Immature natural killer cell (primary cell): ENCODE measurements at regions not wholly inside any gene's neighbourhood (a gene's known extent, or its start where the extent isn't known, plus 50 kb on each side); places are given as distances from the start of the nearest gene placed in this dataset.

Source experiments
- DNase-seq, 3 donors: peaks; one replicate each; pipeline ENCODE4 v3.0.0; 2022; ENCODE audit warnings: mixed read lengths in 1 of 3
- H3K27ac Mint-ChIP-seq, 6 donors: one replicate each; pipeline ENCODE4 v1.8.0; 2020; ENCODE audit warnings: mixed read lengths in 6 of 6, mild to moderate bottlenecking in 5 of 6, inconsistent platforms in 4 of 6, moderate library complexity in 3 of 6
- H3K27me3 Mint-ChIP-seq, 3 donors: one replicate each; pipeline ENCODE4 v1.8.0; 2020 to 2021; ENCODE audit warnings: low read depth in 3 of 3, mild to moderate bottlenecking in 3 of 3, mixed read lengths in 3 of 3, moderate library complexity in 3 of 3, inconsistent platforms in 1 of 3
- H3K36me3 Mint-ChIP-seq, 3 donors: one replicate each; pipeline ENCODE4 v1.8.0; 2020; ENCODE audit warnings: mixed read lengths in 3 of 3, inconsistent platforms in 2 of 3, mild to moderate bottlenecking in 2 of 3
- H3K4me1 Mint-ChIP-seq, 2 donors: one replicate each; pipeline ENCODE4 v1.8.0; 2020; ENCODE audit warnings: inconsistent platforms in 2 of 2, mild to moderate bottlenecking in 2 of 2, mixed read lengths in 2 of 2, moderate library complexity in 1 of 2
- H3K4me3 Mint-ChIP-seq, 5 donors: one replicate each; pipeline ENCODE4 v1.8.0; 2020; ENCODE audit warnings: mild to moderate bottlenecking in 5 of 5, mixed read lengths in 5 of 5, inconsistent platforms in 3 of 5, moderate library complexity in 3 of 5
- H3K9me3 Mint-ChIP-seq, 6 donors: one replicate each; pipeline ENCODE4 v1.8.0; 2020; ENCODE audit warnings: mild to moderate bottlenecking in 6 of 6, mixed read lengths in 6 of 6, inconsistent platforms in 4 of 6, moderate library complexity in 3 of 6

DNA sequence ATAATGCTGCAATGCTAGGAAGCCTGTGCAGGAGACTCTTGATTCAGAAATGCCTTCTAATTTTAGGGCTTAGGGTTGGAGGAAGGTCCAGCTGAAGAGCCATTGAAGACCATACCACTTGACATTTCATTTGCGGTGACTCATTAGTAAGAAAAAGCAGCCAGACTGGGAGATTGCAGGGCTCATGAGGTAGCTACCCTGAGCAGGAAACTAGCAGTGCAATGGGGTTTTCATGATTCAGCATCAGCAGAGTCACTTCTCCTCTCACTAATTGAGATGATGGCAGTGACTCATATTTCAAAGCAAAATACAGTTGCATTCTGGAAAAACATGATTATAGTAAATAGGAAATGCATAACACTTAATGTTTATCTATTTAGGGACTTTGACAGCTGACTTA lies 434.1 kb downstream of the DNAJB9 start:
- no peaks in the 10 kb centered on the region for H3K36me3 Mint-ChIP-seq
- H3K4me1 Mint-ChIP-seq: no peaks in the 10 kb centered on the region
- H3K27ac Mint-ChIP-seq: no peak overlapping the region
- H3K9me3 Mint-ChIP-seq: peaks cover 8 to 50% (median 23%) of the 10 kb centered on the region in 6 donors
- H3K4me3 Mint-ChIP-seq: no peak overlapping the region
- peaks cover 0 to 2% (median 2%) of the 10 kb centered on the region in 3 donors for H3K27me3 Mint-ChIP-seq
- no peak for DNase-seq

DNA sequence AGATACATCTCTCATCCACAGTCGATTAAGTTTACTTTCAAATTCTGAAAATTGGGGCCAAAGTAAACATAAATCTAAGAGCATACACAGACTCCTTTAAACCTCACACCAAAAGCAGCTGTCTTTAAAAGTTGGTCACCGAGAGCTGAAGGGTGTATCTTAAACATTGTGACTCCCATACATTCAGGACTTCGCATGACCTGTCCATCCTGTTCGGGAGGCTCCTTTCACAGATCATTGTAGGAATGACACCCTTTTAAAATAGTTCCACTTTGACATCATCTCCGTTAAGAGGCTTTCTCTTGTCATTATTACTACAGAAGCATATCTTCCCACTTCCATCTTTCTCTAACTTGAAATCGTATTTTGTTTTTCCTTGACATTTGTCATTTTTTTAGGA lies 440.0 kb downstream of the DNAJB9 start:
- H3K27ac Mint-ChIP-seq: no peak overlapping the region
- H3K4me1 Mint-ChIP-seq: no peaks in the 10 kb centered on the region
- H3K27me3 Mint-ChIP-seq: peaks cover 0 to 2% (median 0%) of the 10 kb centered on the region in 3 donors
- H3K36me3 Mint-ChIP-seq: no peaks in the 10 kb centered on the region
- peaks cover 11 to 35% (median 18%) of the 10 kb centered on the region in 6 donors for H3K9me3 Mint-ChIP-seq
- no peak for DNase-seq
- H3K4me3 Mint-ChIP-seq: no peak overlapping the region

DNA sequence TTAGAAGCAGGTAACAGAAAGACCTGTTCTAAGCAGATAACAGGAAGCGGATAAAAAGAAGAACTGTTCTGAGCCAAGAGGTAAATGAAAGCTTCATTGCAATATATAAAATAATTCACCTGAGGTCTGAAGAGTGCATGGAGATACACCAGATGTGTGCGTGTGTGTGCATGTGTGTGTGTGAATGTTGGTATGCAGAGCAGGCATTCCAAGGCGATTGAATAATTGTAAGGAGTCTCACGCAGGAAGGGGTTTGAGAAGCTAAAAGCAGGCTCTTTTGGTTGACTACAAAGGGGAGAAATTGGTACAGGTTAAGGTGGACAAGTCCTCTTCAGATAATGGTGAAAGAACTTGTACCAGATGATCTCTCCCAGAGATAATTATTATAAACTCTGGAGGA lies 450.6 kb downstream of the DNAJB9 start:
- Mint-ChIP-seq H3K36me3 (peaks cover 0 to 5% (median 0%) of the 10 kb centered on the region in 3 donors), H3K27ac (no peak overlapping the region), H3K27me3 (peaks cover 0 to 3% (median 0%) of the 10 kb centered on the region in 3 donors), H3K4me3 (no peak overlapping the region), H3K4me1 (no peaks in the 10 kb centered on the region), H3K9me3 (peaks cover 19 to 67% (median 26%) of the 10 kb centered on the region in 6 donors)
- DNase-seq: no peak

DNA sequence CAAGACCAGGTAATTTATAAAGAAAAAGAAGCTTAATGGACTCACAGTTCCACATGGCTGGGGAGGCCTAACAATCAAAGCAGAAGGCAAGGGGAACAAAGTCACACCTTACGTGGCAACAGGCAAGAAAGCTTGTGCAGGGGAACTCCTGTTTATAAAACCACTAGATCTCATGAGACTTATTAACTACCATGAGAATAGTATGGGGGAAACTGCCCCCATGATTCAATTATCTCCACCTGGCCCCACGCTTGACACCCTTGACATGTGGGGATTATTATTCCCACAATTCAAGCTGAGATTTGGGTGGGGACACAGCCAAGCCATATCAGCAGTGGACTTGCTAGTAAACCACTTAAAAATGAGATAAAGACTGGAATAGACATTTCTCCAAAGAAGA lies 451.7 kb downstream of the DNAJB9 start:
- Mint-ChIP-seq H3K27ac (no peak overlapping the region), H3K27me3 (peaks cover 0 to 3% (median 0%) of the 10 kb centered on the region in 3 donors), H3K4me3 (no peak overlapping the region), H3K4me1 (no peaks in the 10 kb centered on the region), H3K9me3 (peaks cover 17 to 68% (median 28%) of the 10 kb centered on the region in 6 donors), H3K36me3 (peaks cover 0 to 5% (median 0%) of the 10 kb centered on the region in 3 donors)
- DNase-seq: no peak

DNA sequence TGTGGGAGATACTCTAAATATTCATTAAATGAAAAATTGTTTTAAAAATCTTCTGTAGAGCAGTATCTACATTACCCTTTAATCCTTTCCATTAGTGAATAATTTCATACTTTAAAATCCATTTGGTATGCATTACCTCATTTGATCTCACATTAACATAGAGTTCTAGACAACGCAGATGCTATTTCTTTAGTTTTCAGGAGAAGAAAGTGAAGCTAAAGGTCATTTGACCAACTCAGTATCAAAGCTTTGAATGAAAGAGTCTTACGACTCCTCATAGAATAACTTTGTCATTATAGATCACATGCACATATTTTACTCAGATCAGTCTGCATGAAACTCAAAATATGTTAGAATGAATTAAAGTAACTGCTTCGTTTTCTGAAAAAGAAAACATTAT lies 460.2 kb downstream of the DNAJB9 start:
- Mint-ChIP-seq H3K36me3 (no peaks in the 10 kb centered on the region), H3K9me3 (peaks cover 6 to 55% (median 33%) of the 10 kb centered on the region in 6 donors), H3K4me1 (no peaks in the 10 kb centered on the region), H3K4me3 (no peak overlapping the region), H3K27me3 (peaks cover 0 to 4% (median 2%) of the 10 kb centered on the region in 3 donors), H3K27ac (no peak overlapping the region)
- DNase-seq: no peak

DNA sequence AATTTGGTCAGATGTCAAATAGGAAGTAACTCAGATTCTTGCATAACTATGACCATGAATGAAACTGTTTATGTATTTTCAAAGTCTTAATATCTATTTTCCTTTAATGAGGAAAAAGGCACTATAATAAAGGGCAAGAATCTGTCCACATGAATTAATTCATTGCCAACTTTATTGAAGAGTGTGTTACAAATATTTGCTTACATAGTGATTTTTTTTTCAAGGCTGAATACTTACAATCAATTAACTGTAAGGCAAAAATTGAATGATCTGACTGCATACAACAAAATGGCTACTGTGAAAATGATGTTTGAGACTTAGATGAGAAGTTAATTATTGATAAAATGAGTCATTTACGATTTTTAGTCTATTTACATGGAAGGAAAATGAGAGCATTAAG lies 475.0 kb downstream of the DNAJB9 start:
- Mint-ChIP-seq H3K4me3 (no peak overlapping the region), H3K9me3 (peaks cover 13 to 65% (median 32%) of the 10 kb centered on the region in 6 donors), H3K36me3 (no peaks in the 10 kb centered on the region), H3K27ac (no peak overlapping the region), H3K27me3 (peaks cover 0 to 1% (median under 1%) of the 10 kb centered on the region in 3 donors), H3K4me1 (no peaks in the 10 kb centered on the region)
- DNase-seq: no peak

DNA sequence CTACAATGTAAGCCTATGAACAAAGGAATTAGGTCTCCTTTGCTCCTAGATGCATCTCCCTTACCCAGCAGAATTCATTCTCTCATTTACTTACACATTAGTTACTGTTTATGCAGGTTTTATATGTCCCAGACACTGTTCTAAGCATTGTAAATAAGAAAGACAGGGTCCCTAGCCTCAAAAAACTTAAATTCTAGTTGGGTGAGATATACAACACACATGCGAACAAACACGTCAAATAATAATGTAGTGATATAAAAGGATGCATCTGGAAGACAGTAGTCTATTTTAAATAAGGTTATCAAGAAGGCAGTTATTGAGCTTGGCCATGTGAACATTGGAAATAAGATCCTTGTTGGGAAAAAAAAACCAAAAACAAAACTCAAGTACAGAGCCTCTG lies 479.7 kb downstream of the DNAJB9 start:
- peaks cover 0 to 2% (median 0%) of the 10 kb centered on the region in 3 donors for H3K27me3 Mint-ChIP-seq
- DNase-seq: no peak
- H3K36me3 Mint-ChIP-seq: no peaks in the 10 kb centered on the region
- H3K27ac Mint-ChIP-seq: no peak overlapping the region
- no peaks in the 10 kb centered on the region for H3K4me1 Mint-ChIP-seq
- no peak overlapping the region for H3K4me3 Mint-ChIP-seq
- H3K9me3 Mint-ChIP-seq: peaks cover 5 to 63% (median 27%) of the 10 kb centered on the region in 6 donors

DNA sequence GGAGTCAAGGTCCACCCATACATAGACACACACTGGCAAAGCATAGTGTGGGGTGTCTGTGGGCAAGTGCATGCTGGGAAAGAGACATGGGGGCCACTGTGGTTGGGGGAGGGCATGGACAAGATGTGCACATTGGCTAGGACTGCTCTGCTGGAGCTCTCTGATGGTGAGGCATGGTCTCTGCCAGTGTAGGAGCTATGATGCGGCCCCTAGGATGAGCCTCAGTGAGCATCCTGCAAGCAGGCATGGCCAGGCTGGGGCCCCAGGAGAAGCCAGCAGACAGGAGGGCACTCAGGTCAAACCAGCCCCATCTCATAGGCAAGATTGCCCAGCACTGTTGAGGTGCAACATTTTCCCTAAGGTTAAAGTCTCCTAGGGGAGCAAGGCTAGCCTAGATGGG lies 489.4 kb downstream of the DNAJB9 start:
- H3K4me1 Mint-ChIP-seq: no peaks in the 10 kb centered on the region
- peaks cover 0 to 4% (median 0%) of the 10 kb centered on the region in 3 donors for H3K36me3 Mint-ChIP-seq
- H3K9me3 Mint-ChIP-seq: peaks cover 11 to 32% (median 22%) of the 10 kb centered on the region in 6 donors
- H3K4me3 Mint-ChIP-seq: no peak overlapping the region
- no peak for DNase-seq
- H3K27ac Mint-ChIP-seq: no peak overlapping the region
- H3K27me3 Mint-ChIP-seq: peaks cover 0 to 2% (median 0%) of the 10 kb centered on the region in 3 donors

DNA sequence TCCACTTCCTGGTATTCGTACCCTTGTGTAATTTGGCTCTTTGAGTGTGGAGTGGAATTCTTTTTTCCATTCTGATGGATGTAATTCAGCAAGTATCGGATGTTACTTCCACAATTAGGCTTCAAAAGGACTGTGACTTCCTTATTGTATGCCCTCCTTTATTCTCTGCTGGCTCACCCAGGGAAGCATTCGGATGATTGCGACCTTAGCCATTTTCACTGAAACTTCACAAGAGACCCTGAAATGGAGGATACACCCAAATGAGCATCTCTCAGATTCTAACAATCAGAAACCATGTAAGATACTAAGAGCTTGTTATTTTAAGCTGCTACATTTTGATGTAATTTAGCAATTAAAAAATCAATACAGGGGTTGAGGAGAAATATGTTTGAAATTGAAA lies 493.1 kb downstream of the DNAJB9 start:
- peaks cover 0 to 2% (median 0%) of the 10 kb centered on the region in 3 donors for H3K27me3 Mint-ChIP-seq
- no peak overlapping the region for H3K27ac Mint-ChIP-seq
- peaks cover 15 to 45% (median 34%) of the 10 kb centered on the region in 6 donors for H3K9me3 Mint-ChIP-seq
- peaks cover 0 to 4% (median 0%) of the 10 kb centered on the region in 3 donors for H3K36me3 Mint-ChIP-seq
- no peaks in the 10 kb centered on the region for H3K4me1 Mint-ChIP-seq
- no peak overlapping the region for H3K4me3 Mint-ChIP-seq
- no peak for DNase-seq

DNA sequence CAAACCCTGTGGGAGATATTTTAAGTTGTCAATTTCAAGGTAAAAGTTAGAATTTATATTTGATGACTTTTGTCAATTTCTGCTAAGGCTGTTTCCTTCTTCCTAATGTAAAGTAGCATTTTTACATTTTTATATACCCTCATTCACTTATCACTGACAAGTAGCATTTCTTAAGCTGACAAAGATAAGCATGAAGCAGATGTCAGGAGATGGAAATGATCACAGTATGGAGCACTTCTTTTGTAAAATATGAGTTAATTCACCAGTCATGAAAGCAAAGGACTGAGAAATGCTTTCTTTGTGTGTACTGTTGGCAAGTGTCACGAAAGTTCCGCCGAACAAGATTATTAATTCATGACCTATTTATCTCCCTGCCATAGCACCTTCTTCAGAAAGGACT lies 503.9 kb downstream of the DNAJB9 start:
- Mint-ChIP-seq H3K4me1 (no peaks in the 10 kb centered on the region), H3K27me3 (peaks cover 0 to 2% (median 0%) of the 10 kb centered on the region in 3 donors), H3K27ac (no peak overlapping the region), H3K9me3 (peaks cover 6 to 28% (median 21%) of the 10 kb centered on the region in 6 donors), H3K4me3 (no peak overlapping the region), H3K36me3 (no peaks in the 10 kb centered on the region)
- no peak for DNase-seq

DNA sequence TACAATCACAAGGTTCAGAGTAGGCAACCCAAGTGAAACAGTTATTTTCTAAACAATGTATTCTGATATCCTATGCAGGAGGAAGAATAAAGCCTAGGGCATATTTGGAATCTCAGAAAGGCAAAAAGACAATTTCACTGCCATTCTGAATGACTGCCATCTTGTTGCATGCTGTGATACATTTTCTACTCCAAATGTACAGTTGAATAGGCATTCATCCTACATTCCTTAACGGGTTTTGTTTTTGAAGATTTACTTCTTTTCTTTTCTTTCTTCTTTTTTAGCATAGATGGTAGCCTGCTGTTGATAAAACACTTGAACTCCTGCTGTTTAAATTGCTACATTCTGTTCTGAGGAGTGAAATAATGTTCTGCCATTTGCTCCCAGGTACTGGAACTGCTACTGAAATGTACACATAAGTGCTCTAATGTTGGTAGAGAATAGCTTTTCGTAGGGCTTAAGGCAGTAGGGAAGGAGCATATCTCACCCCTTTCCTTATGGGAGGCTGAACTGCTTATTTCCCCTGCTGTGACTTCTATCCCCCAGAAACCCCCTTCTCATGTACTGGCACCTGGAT lies 506.8 kb downstream of the DNAJB9 start:
- no peaks in the 10 kb centered on the region for H3K27me3 Mint-ChIP-seq
- H3K36me3 Mint-ChIP-seq: no peaks in the 10 kb centered on the region
- no peaks in the 10 kb centered on the region for H3K4me1 Mint-ChIP-seq
- peaks cover 8 to 41% (median 17%) of the 10 kb centered on the region in 6 donors for H3K9me3 Mint-ChIP-seq
- H3K4me3 Mint-ChIP-seq: no peak overlapping the region
- DNase-seq: no peak
- no peak overlapping the region for H3K27ac Mint-ChIP-seq

DNA sequence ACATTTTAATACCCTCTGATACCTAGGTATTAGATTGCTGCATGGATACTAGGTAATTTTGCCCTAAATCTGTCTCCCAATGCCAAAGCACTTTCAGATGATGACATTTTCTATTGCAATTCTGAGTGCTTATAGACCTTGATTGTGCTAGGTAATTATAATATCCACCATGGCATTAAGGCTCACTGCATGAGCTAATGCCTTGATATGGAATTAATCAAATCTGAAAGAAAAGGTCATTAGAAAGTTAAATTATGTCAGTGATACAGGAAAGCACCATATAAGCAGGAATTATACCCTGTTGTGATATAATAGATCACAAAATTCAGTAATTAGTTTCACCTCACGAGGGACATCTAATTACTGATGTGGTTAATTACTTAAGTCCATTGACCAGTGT lies 521.4 kb downstream of the DNAJB9 start:
- Mint-ChIP-seq H3K36me3 (no peaks in the 10 kb centered on the region), H3K4me1 (no peaks in the 10 kb centered on the region), H3K4me3 (no peak overlapping the region), H3K9me3 (peaks cover 5 to 35% (median 15%) of the 10 kb centered on the region in 6 donors), H3K27me3 (no peaks in the 10 kb centered on the region), H3K27ac (no peak overlapping the region)
- DNase-seq: no peak

DNA sequence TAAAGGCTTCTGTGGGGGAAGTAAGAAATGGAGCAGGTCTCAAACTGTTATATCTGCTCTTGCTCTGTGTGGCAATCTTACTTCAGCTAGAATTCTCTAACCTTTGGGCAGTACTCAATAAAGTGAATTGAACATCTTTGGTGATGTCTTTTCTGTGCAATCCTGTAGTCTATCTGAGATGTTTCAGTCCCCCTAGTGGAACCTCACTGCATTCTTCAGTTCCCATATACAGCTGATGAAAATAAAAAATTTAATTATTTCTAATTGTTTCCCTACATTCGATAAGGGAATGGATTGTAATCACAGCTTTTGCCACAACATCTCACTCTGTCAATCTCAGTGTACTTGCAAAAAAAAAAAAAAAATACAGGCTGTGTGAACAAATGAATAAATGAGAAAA lies 522.6 kb downstream of the DNAJB9 start:
- Mint-ChIP-seq H3K27me3 (no peaks in the 10 kb centered on the region), H3K9me3 (peaks cover 0 to 31% (median 12%) of the 10 kb centered on the region in 6 donors), H3K36me3 (no peaks in the 10 kb centered on the region), H3K27ac (no peak overlapping the region), H3K4me3 (no peak overlapping the region), H3K4me1 (no peaks in the 10 kb centered on the region)
- no peak for DNase-seq

DNA sequence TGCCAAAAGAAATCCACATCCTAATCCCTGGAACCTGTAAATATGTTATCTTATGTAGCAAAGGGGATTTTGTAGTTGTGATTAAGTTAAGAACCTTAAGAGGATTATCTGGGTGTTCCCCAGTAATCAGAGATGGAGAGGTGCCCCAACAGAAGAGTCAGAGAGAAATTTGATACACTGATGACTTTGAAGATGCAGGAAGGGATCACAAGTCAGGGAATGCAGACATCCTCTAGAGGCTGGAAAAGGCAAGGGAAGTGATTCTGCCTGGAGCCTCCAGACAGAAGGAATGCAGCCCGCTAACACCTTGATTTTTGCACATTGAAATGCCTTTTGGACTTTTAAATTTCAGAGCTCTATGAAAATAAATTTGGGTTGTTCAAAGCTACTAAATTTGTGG lies 531.7 kb downstream of the DNAJB9 start:
- peaks cover 0 to 2% (median 0%) of the 10 kb centered on the region in 3 donors for H3K27me3 Mint-ChIP-seq
- no peak for DNase-seq
- H3K27ac Mint-ChIP-seq: no peak overlapping the region
- no peaks in the 10 kb centered on the region for H3K4me1 Mint-ChIP-seq
- H3K36me3 Mint-ChIP-seq: no peaks in the 10 kb centered on the region
- H3K4me3 Mint-ChIP-seq: no peak overlapping the region
- H3K9me3 Mint-ChIP-seq: peaks cover 6 to 23% (median 10%) of the 10 kb centered on the region in 6 donors

DNA sequence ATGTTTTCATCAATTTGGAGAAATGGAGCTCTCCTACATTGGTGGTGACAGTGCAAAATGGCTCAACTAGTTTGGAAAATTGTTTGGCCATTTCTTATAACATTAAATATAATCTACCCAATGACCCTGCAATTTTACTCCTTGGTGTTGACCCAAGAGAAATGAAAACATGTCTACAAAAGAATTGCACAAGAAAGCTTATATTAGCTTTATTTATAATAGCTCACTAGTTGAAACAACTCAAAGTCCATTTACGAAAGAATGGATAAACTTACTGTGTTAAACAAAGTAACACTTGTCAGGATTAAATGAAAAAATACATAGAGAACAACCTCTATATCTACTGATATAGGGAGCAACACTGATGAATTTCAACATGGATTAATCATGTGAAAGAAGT lies 539.9 kb downstream of the DNAJB9 start:
- Mint-ChIP-seq H3K36me3 (no peaks in the 10 kb centered on the region), H3K27me3 (peaks cover 0 to 2% (median 0%) of the 10 kb centered on the region in 3 donors), H3K9me3 (peaks cover 10 to 68% (median 21%) of the 10 kb centered on the region in 6 donors), H3K4me3 (no peak overlapping the region), H3K27ac (no peak overlapping the region), H3K4me1 (no peaks in the 10 kb centered on the region)
- no peak for DNase-seq
